GM12878 (cell line): ENCODE measurements at regions not wholly inside any gene's neighbourhood (a gene's known extent, or its start where the extent isn't known, plus 50 kb on each side); places are given as distances from the start of the nearest gene placed in this dataset.

Experiments
- CTCF ChIP-seq, 3 experiments: IDR thresholded peaks in 2 of 3; conservative IDR thresholded peaks in 1 of 3; 2 replicates each; pipeline ENCODE4 v1.5.1; 2011; ENCODE audit warnings: low read depth in 3 of 3, low read length in 3 of 3, mild to moderate bottlenecking in 3 of 3, control low read depth in 2 of 3, moderate library complexity in 2 of 3, inconsistent platforms in 1 of 3, mixed read lengths in 1 of 3; ENCODE audit not compliant: control insufficient read depth in 2 of 3, insufficient read depth in 1 of 3; ENCODE audit errors: extremely low read depth in 1 of 3
- EZH2 ChIP-seq: IDR thresholded peaks from 2 replicates; pipeline ENCODE4 v1.6.1; 2012; ENCODE audit warnings: low read depth, mild to moderate bottlenecking, control low read depth, inconsistent platforms, low read length, borderline replicate concordance; ENCODE audit not compliant: control insufficient read depth
- KLF5 ChIP-seq: fragments of 450-650 bp; IDR thresholded peaks from 2 replicates; pipeline ENCODE4 v1.6.1; 2014; ENCODE audit warnings: mild to moderate bottlenecking; ENCODE audit not compliant: partially characterized antibody
- POLR2A ChIP-seq: IDR thresholded peaks from 2 replicates; pipeline ENCODE4 v1.6.1; 2011; ENCODE audit warnings: low read depth, mild to moderate bottlenecking, low read length
- YY1 ChIP-seq: IDR thresholded peaks from 2 replicates; pipeline ENCODE4 v1.6.1; 2011; ENCODE audit warnings: low read depth, mild to moderate bottlenecking, low read length

GRCh38 chr6:167682125-167682524 is 144.6 kb upstream of the AFDN start:
- TF ChIP-seq EZH2 (no peak), KLF5 (no peak), POLR2A (no peak), CTCF (IDR thresholded peaks at IDR 0.05 in 2 of 3, conservative IDR thresholded peaks at IDR 0.05 in 1 of 3; ENCODE audit: control insufficient read depth in 2 of 3, extremely low read depth in 1 of 3, insufficient read depth in 1 of 3, low read depth in 3 of 3, low read length in 3 of 3) (no peak), YY1 (no peak)
